ENCODE measurements at regions not wholly inside any gene's neighbourhood (a gene's known extent, or its start where the extent isn't known, plus 50 kb on each side); places are given as distances from the start of the nearest gene placed in this dataset.

- DNase-seq (ENCODE audit: low spot score): peak; percentile 64
Measured at GRCh38 chr12:41932470-41932991, 212.1 kb downstream of the GXYLT1 start.

GRCh38 chr12:41930866-41931437, 213.7 kb downstream of the GXYLT1 start:
- no peak for DNase-seq (ENCODE audit: low spot score)

- no peak for DNase-seq (ENCODE audit: low spot score)
Measured at GRCh38 chr12:41924111-41924510, 220.6 kb downstream of the GXYLT1 start.

GRCh38 chr12:41923351-41923750, 221.3 kb downstream of the GXYLT1 start:
- no peak for DNase-seq (ENCODE audit: low spot score)

- DNase-seq (ENCODE audit: low spot score): no peak
Measured at GRCh38 chr12:41920355-41920754, 224.3 kb downstream of the GXYLT1 start.

GRCh38 chr12:41919526-41920261, 225.0 kb downstream of the GXYLT1 start:
- DNase-seq (ENCODE audit: low spot score): peak; percentile 46

- DNase-seq (ENCODE audit: low spot score): no peak
Measured at GRCh38 chr12:41919048-41919447, 225.6 kb downstream of the GXYLT1 start.

- no peak for DNase-seq (ENCODE audit: low spot score)
Measured at GRCh38 chr12:41917938-41918341, 226.7 kb downstream of the GXYLT1 start.

- no peak for DNase-seq (ENCODE audit: low spot score)
Measured at GRCh38 chr12:41917181-41917580, 227.5 kb downstream of the GXYLT1 start.

- DNase-seq (ENCODE audit: low spot score): no peak
Measured at GRCh38 chr12:41910578-41911320, 233.9 kb downstream of the GXYLT1 start.

GRCh38 chr12:41908206-41908605, 236.5 kb downstream of the GXYLT1 start:
- DNase-seq (ENCODE audit: low spot score): no peak

GRCh38 chr12:41907550-41907949, 237.1 kb downstream of the GXYLT1 start:
- DNase-seq (ENCODE audit: low spot score): no peak

GRCh38 chr12:41907021-41907420, 237.7 kb downstream of the GXYLT1 start:
- DNase-seq (ENCODE audit: low spot score): no peak

GRCh38 chr12:41905759-41906297, 238.8 kb downstream of the GXYLT1 start:
- no peak for DNase-seq (ENCODE audit: low spot score)

- DNase-seq (ENCODE audit: low spot score): no peak
Measured at GRCh38 chr12:41905073-41905758, 239.5 kb downstream of the GXYLT1 start.

- DNase-seq (ENCODE audit: low spot score): no peak
Measured at GRCh38 chr12:41904041-41904440, 240.6 kb downstream of the GXYLT1 start.

- no peak for DNase-seq (ENCODE audit: low spot score)
Measured at GRCh38 chr12:41903014-41903708, 241.5 kb downstream of the GXYLT1 start.

- DNase-seq (ENCODE audit: low spot score): no peak
Measured at GRCh38 chr12:41899577-41899976, 245.1 kb downstream of the GXYLT1 start.

GRCh38 chr12:41897593-41897992, 247.1 kb downstream of the GXYLT1 start:
- DNase-seq (ENCODE audit: low spot score): no peak

- no peak for DNase-seq (ENCODE audit: low spot score)
Measured at GRCh38 chr12:41893491-41893890, 251.2 kb downstream of the GXYLT1 start.

- DNase-seq (ENCODE audit: low spot score): no peak
Measured at GRCh38 chr12:41892302-41892701, 252.4 kb downstream of the GXYLT1 start.

All from globus pallidus (tissue), 1 donor.